Kidney epithelial cell (primary cell): ENCODE measurements at regions not wholly inside any gene's neighbourhood (a gene's known extent, or its start where the extent isn't known, plus 50 kb on each side); places are given as distances from the start of the nearest gene placed in this dataset.

ENCODE experiments used
- DNase-seq: peaks from one replicate; pipeline ENCODE4 v3.0.0-alpha.2; 2010; ENCODE audit warnings: low read depth
- H3K27me3 ChIP-seq: 2 replicates; pipeline ENCODE4 v1.6.0; 2011; ENCODE audit warnings: low read length; ENCODE audit not compliant: control insufficient read depth, insufficient read depth
- H3K36me3 ChIP-seq: 2 replicates; pipeline ENCODE4 v1.5.1; 2011; ENCODE audit warnings: low read length; ENCODE audit not compliant: control insufficient read depth, insufficient read depth
- H3K4me3 ChIP-seq: 2 replicates; pipeline ENCODE4 v1.5.1; 2011; ENCODE audit warnings: low read depth, mild to moderate bottlenecking, control low read depth, low read length
- TF ChIP-seq, protein P1 (sequence below): IDR thresholded peaks from 2 replicates; pipeline ENCODE4 v1.5.1; 2011; ENCODE audit warnings: mild to moderate bottlenecking, moderate library complexity, low read length, control low read depth, inconsistent platforms; ENCODE audit not compliant: insufficient read depth, poor library complexity, severe bottlenecking

DNA sequence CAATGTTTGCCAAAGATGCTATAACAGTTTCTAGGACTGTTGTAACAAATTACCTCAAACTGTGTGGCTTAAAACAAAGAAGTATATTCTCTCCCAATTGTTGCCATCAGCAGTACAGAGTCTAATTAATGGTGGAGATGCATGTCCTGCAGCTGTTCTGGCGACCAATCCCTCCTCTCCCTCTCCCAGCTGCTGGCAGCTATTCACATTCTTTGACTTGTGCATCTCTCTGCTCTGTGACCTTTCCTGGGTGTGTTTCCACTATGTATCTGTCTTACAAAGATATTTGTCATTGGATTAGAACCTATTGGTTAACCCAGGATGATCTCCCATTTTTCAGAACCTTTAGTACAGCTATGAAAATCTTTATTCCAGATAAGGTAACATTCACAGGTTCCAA is 561.7 kb upstream of the POM121L12 start:
- DNase-seq: no peak
- no peaks in the 10 kb centered on the region for H3K36me3 ChIP-seq
- no peaks in the 10 kb centered on the region for H3K27me3 ChIP-seq
- TF ChIP-seq, protein P1, sequence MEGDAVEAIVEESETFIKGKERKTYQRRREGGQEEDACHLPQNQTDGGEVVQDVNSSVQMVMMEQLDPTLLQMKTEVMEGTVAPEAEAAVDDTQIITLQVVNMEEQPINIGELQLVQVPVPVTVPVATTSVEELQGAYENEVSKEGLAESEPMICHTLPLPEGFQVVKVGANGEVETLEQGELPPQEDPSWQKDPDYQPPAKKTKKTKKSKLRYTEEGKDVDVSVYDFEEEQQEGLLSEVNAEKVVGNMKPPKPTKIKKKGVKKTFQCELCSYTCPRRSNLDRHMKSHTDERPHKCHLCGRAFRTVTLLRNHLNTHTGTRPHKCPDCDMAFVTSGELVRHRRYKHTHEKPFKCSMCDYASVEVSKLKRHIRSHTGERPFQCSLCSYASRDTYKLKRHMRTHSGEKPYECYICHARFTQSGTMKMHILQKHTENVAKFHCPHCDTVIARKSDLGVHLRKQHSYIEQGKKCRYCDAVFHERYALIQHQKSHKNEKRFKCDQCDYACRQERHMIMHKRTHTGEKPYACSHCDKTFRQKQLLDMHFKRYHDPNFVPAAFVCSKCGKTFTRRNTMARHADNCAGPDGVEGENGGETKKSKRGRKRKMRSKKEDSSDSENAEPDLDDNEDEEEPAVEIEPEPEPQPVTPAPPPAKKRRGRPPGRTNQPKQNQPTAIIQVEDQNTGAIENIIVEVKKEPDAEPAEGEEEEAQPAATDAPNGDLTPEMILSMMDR: no peak
- no peak overlapping the region for H3K4me3 ChIP-seq

DNA sequence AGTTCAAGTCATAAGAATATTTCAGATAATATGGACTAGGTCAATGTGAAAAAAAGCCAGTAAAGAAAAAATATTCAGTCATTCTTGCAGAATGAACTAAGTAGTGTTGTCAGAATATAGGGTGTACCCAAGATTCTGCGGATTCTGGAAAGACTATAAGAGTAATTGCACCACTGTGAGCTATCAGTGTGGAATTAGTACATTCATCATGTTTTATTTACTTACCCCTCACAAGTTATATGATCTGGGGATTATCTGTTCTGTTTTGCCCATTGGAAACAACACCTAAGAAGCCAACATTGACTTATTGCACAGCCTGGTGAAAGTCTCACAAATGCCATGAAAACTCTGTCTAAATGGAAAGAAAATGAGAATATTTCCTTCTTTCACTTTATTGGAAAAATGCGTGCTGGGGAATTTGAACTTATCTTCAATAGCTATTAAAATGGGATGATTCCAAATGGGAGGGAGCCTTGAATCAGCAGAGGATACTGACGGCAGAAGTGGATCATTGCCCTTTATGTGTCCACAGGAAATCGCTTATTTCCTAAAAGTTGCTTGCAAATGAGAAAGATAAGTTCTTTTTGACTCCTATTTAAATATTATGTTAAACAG is 563.3 kb upstream of the POM121L12 start:
- Histone ChIP-seq H3K36me3 (no peaks in the 10 kb centered on the region), H3K27me3 (no peaks in the 10 kb centered on the region), H3K4me3 (no peak overlapping the region)
- TF ChIP-seq, protein P1: no peak
- no peak for DNase-seq

DNA sequence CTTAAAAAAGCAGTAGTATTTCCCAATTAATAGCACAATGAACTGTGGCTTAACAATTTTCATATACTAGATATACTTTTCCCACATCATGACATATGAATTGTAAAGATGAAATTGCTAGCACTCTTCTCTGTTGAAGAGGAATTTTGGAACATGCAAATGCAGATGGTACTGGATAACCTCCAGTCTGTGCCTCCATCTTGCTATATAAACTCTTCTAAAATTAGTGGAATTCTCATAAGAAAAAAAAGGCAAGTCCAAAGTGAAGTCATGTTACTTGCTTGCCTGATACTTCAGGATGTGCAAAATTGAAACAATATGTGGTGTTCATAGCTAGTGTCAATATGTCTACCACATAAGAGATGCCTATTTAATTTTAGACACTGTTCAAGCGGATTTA is 570.2 kb upstream of the POM121L12 start:
- Histone ChIP-seq H3K4me3 (no peak overlapping the region), H3K27me3 (no peaks in the 10 kb centered on the region), H3K36me3 (no peaks in the 10 kb centered on the region)
- no peak for DNase-seq
- TF ChIP-seq, protein P1: no peak

DNA sequence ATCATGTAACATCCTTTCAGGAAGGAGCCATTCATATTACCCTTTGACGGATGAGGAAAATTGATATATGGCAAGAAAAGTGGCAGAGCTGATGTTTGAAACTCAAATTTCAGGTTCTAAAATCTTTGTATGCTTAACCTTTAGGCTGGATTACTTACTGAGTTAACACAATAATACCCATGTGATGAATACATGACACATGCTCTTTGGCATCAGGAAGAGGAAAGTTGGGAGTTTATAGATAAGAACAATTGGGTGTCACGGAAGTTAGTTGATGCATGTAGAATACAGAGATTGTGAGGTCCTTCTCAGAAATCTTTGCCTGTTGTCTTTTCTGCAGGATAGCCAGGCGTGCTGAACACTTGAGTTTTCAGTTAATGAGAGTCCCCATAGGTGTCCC is 572.1 kb upstream of the POM121L12 start:
- no peak overlapping the region for H3K4me3 ChIP-seq
- H3K36me3 ChIP-seq: no peaks in the 10 kb centered on the region
- no peaks in the 10 kb centered on the region for H3K27me3 ChIP-seq
- TF ChIP-seq, protein P1: no peak
- DNase-seq: no peak

DNA sequence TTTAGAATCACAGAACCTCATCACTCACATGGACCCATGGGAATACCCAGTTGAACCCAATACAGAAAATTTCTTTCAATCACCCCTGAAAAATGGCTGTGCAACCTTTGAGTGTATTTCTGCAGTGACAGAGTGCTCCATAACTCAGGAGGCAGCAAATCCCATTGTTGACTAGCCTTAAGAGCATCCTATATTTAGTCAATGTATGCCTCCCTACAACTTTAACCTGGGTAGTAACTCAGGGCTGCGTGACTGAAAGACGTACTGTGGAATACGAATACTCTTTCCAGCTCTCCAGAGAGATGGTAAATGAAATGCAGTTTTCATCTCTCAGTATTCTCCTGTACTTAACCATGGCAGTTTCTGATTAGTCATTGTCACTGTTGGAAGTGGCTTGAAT is 573.0 kb upstream of the POM121L12 start:
- H3K27me3 ChIP-seq: no peaks in the 10 kb centered on the region
- TF ChIP-seq, protein P1: no peak
- H3K4me3 ChIP-seq: no peak overlapping the region
- no peak for DNase-seq
- no peaks in the 10 kb centered on the region for H3K36me3 ChIP-seq

DNA sequence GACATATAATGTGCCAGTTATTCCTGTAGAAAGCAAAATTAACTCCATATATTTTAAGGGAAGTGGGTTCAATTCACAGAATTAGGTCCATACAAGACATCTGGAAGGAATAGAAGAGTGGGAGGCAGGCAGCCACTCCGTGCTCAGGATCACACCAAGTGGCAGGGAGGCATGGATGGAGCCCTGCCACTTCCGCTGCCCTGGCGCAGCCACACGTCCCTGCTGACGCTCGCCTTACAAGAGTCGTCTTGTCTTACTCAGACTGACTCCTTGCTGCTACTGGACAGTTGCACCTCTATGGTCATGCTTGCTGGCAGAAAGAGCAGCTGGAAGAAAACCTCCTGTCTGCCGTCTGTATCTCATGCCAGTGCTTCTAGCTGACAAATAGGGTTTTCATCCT is 579.9 kb upstream of the POM121L12 start:
- no peaks in the 10 kb centered on the region for H3K36me3 ChIP-seq
- no peaks in the 10 kb centered on the region for H3K27me3 ChIP-seq
- TF ChIP-seq, protein P1: no peak
- no peak overlapping the region for H3K4me3 ChIP-seq
- no peak for DNase-seq
